Ovary (tissue), 7 donors: ENCODE measurements at regions not wholly inside any gene's neighbourhood (a gene's known extent, or its start where the extent isn't known, plus 50 kb on each side); places are given as distances from the start of the nearest gene placed in this dataset.

ENCODE experiments used
- DNase-seq, 5 donors: peaks; one replicate each; pipeline ENCODE4 v3.0.0-alpha.2; 2019 to 2020
- H3K27ac ChIP-seq, 2 donors: fragments of 200-600 bp; one replicate each; pipeline versions ENCODE4 v1.5.1 to v1.8.0; 2019 to 2022
- H3K27me3 ChIP-seq: fragments of 200-600 bp; one replicate; pipeline ENCODE4 v1.8.0; 2022
- H3K36me3 ChIP-seq: fragments of 200-600 bp; sonication (generic); one replicate; pipeline ENCODE4 v1.5.1; 2019
- H3K4me1 ChIP-seq: one replicate; pipeline ENCODE4 v1.8.1; 2013; ENCODE audit warnings: mild to moderate bottlenecking, moderate library complexity; ENCODE audit not compliant: insufficient read depth
- H3K4me3 ChIP-seq: fragments of 200-600 bp; sonication (generic); one replicate; pipeline ENCODE4 v1.5.1; 2017
- H3K9me3 ChIP-seq, 2 donors: fragments of 200-600 bp in 1 of 2; sonication (generic) in 1 of 2; one replicate each; pipeline versions ENCODE4 v1.5.1 to v1.8.1; 2013 to 2019; ENCODE audit warnings: mild to moderate bottlenecking in 1 of 2, moderate library complexity in 1 of 2
- CTCF ChIP-seq, 3 donors: fragments of 450-650 bp in 2 of 3; fragments of 200-600 bp in 1 of 3; IDR thresholded peaks; one replicate each; pipeline versions ENCODE4 v1.5.1 to v1.8.0; 2016 to 2022; ENCODE audit warnings: antibody characterized with exemption in 3 of 3, mild to moderate bottlenecking in 1 of 3
- EP300 ChIP-seq: sonication (generic); formaldehyde crosslinking; IDR thresholded peaks from one replicate; pipeline ENCODE4 v1.6.1; 2017; ENCODE audit warnings: antibody characterized with exemption
- POLR2A ChIP-seq: fragments of 450-650 bp; IDR thresholded peaks from one replicate; pipeline ENCODE4 v1.6.1; 2017; ENCODE audit warnings: antibody characterized with exemption, mild to moderate bottlenecking, moderate library complexity
- WGBS, 3 donors: extraction: QIAGEN DNeasy Blood & Tissue Kit in 1 of 3; methylation state at CpG; one replicate each; pipeline versions ENCODE4 v1.1.5 to v1.1.7; 2013 to 2017; 5-methylcytosine and 5-hydroxymethylcytosine counted together
- intact Hi-C, 4 donors: fragments of 100-400 bp; cut with DNase I; formaldehyde crosslinking; loops; one replicate each; pipeline versions ENCODE4 v1.11.0 to v1.15.1; 2022 to 2023
- donor health status: DM: no; HTN: no; CAD: no; lungs with moderate emphysema.
- donor health status: DM: no; HTN: no; CAD: no.
- donor health status: Bipolar disorder and iron deficiency.
- donor health status: DM: no; HTN: no; CAD: no.
- donor health status: DM: yes; HTN: yes; CAD: no.

GRCh38 chr1:212221801-212222200 lies 63.4 kb upstream of the PPP2R5A start:
- Histone ChIP-seq H3K4me1 (no peaks in the 10 kb centered on the region), H3K9me3 (no peaks in the 10 kb centered on the region), H3K27me3 (no peaks in the 10 kb centered on the region), H3K36me3 (no peaks in the 10 kb centered on the region), H3K27ac (no peak overlapping the region), H3K4me3 (no peak overlapping the region)
- DNase-seq, result no peak
- intact Hi-C loops, result no loop called here
- TF ChIP-seq CTCF (IDR thresholded peaks at IDR 0.05) (no peak), POLR2A (no peak), EP300 (no peak)
- WGBS, 3 donors, result 9 to 33% (median 33%) methylated on average over 1 of the region's 1 CpG

GRCh38 chr1:212224102-212224501 lies 61.1 kb upstream of the PPP2R5A start:
- 94 to 98% (median 96%) methylated on average over 2 of the region's 2 CpGs for WGBS, 3 donors
- H3K4me3 ChIP-seq, result no peak overlapping the region
- TF ChIP-seq POLR2A, result no peak
- no peak for TF ChIP-seq EP300
- TF ChIP-seq CTCF (IDR thresholded peaks at IDR 0.05), result no peak
- no peaks in the 10 kb centered on the region for H3K36me3 ChIP-seq
- H3K27me3 ChIP-seq, result no peaks in the 10 kb centered on the region
- intact Hi-C loops, result no loop called here
- DNase-seq, result no peak
- no peaks in the 10 kb centered on the region for H3K4me1 ChIP-seq
- H3K9me3 ChIP-seq, result no peaks in the 10 kb centered on the region
- no peak overlapping the region for H3K27ac ChIP-seq

- no peaks in the 10 kb centered on the region for H3K4me1 ChIP-seq
- TF ChIP-seq EP300 (no peak), POLR2A (no peak), CTCF (IDR thresholded peaks at IDR 0.05) (no peak)
- no peak overlapping the region for H3K27ac ChIP-seq
- 47 to 68% (median 65%) methylated on average over 6 of the region's 6 CpGs for WGBS, 3 donors
- no peak overlapping the region for H3K4me3 ChIP-seq
- H3K36me3 ChIP-seq, result no peaks in the 10 kb centered on the region
- H3K9me3 ChIP-seq, result no peaks in the 10 kb centered on the region
- no peak for DNase-seq
- intact Hi-C loops, result no loop called here
- no peaks in the 10 kb centered on the region for H3K27me3 ChIP-seq
Measured at GRCh38 chr1:212225416-212225815, 59.8 kb upstream of the PPP2R5A start.

- no peaks in the 10 kb centered on the region for H3K36me3 ChIP-seq
- intact Hi-C loops, result no loop called here
- TF ChIP-seq POLR2A, result no peak
- TF ChIP-seq CTCF (IDR thresholded peaks at IDR 0.05), result no peak
- no peaks in the 10 kb centered on the region for H3K4me1 ChIP-seq
- H3K27ac ChIP-seq, result no peak overlapping the region
- H3K4me3 ChIP-seq, result no peak overlapping the region
- H3K27me3 ChIP-seq, result no peaks in the 10 kb centered on the region
- 83 to 87% (median 87%) methylated on average over 4 of the region's 4 CpGs for WGBS, 3 donors
- DNase-seq, result no peak
- H3K9me3 ChIP-seq, result no peaks in the 10 kb centered on the region
Measured at GRCh38 chr1:212225871-212226302, 59.3 kb upstream of the PPP2R5A start.

GRCh38 chr1:212226467-212226866 lies 58.7 kb upstream of the PPP2R5A start:
- 90 to 98% (median 90%) methylated on average over 3 of the region's 3 CpGs for WGBS, 3 donors
- Histone ChIP-seq H3K27ac (no peak overlapping the region), H3K36me3 (no peaks in the 10 kb centered on the region)

More at GRCh38 chr1:212226467-212226866, 58.7 kb upstream of the PPP2R5A start:
- Histone ChIP-seq H3K27me3 (no peaks in the 10 kb centered on the region), H3K4me1 (no peaks in the 10 kb centered on the region), H3K9me3 (no peaks in the 10 kb centered on the region), H3K4me3 (no peak overlapping the region)
- TF ChIP-seq POLR2A, result no peak
- TF ChIP-seq EP300, result no peak
- no peak for TF ChIP-seq CTCF (IDR thresholded peaks at IDR 0.05)
- intact Hi-C loops, result no loop called here
- DNase-seq, result no peak
